ENCODE measurements at regions not wholly inside any gene's neighbourhood (a gene's known extent, or its start where the extent isn't known, plus 50 kb on each side); places are given as distances from the start of the nearest gene placed in this dataset.

DNA sequence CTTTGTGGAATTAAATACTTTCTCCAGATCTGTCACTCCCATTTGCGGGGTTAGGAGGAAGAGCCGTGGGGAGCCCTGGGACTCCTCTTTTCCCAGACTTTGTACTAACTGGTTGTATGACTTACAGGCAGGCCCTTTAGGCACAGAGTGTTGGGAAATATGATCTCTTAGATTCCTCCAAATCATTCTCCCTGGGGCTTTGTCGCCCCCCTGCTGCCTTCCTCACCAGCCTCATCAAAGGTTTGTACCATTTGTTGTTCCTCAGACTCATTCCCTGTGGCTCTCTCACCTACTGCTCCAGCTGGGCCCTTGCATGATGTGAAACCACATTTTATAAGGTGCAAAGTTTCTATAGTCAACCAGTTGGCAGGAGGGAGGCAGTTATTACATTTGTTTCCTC lies 56.4 kb downstream of the CRYGS start:
- no peak overlapping the region for H2AFZ ChIP-seq (ENCODE audit: low read length)
- H4K91ac ChIP-seq (ENCODE audit: insufficient read length, low read depth, low read length): no peak overlapping the region
- H3K27ac ChIP-seq (ENCODE audit: insufficient read length, low read depth, low read length): no peak overlapping the region
- peak; percentile 21; the same call in 1 of the 3 replicates for TF ChIP-seq CTCF (conservative IDR thresholded peaks at IDR 0.05)
- no peak overlapping the region for H3K4ac ChIP-seq (ENCODE audit: low read depth, low read length)
- no peaks in the 10 kb centered on the region for H3K27me3 ChIP-seq (ENCODE audit: insufficient read depth, low read length)
- no peak overlapping the region for H3K56ac ChIP-seq (ENCODE audit: insufficient read length, low read depth, low read length)
- H2AK5ac ChIP-seq (ENCODE audit: insufficient read length, low read length): no peak overlapping the region
- no peaks in the 10 kb centered on the region for H4K20me1 ChIP-seq (ENCODE audit: control insufficient read depth, insufficient read depth, insufficient read length)
- Mint-ChIP-seq H3K9me3 (no peaks in the 10 kb centered on the region; a peak in 1 of 5 replicates), H3K27me3 (ENCODE audit: low read depth) (no peaks in the 10 kb centered on the region; the same call in 1 of the 2 replicates), H3K4me3 (no peak overlapping the region), H3K27ac (no peak overlapping the region), H3K4me1 (peaks cover 4 to 8% of the 10 kb centered on the region in 2 experiments; a peak in 3 of 4 replicates), H3K36me3 (ENCODE audit: insufficient read depth in 1 of 3, low read depth in 3 of 3) (no peaks in the 10 kb centered on the region; a peak in 2 of 7 replicates)
- WGBS (ENCODE audit: extremely low coverage, insufficient read length, low lambda C conversion rate): no CpG with 5 or more reads among the region's 3 CpGs
- H3K79me1 ChIP-seq (ENCODE audit: insufficient read depth, low read depth, low read length, poor library complexity, severe bottlenecking): no peaks in the 10 kb centered on the region
- H2BK120ac ChIP-seq (ENCODE audit: low read depth, low read length, poor library complexity, severe bottlenecking): no peak overlapping the region
- H3K23me2 ChIP-seq (ENCODE audit: insufficient read length, low read depth, low read length, poor library complexity, severe bottlenecking): no peaks in the 10 kb centered on the region
- H3K23ac ChIP-seq (ENCODE audit: insufficient read length, low read depth, low read length): no peak overlapping the region
- no peak overlapping the region for H2BK5ac ChIP-seq (ENCODE audit: insufficient read length, low read length)
- H2BK12ac ChIP-seq (ENCODE audit: insufficient read length, low read depth, low read length): no peak overlapping the region
- no peak overlapping the region for H3K14ac ChIP-seq (ENCODE audit: insufficient read depth, low read length)
- H4K5ac ChIP-seq (ENCODE audit: insufficient read length, low read depth, low read length): no peak overlapping the region
- H3K9me3 ChIP-seq (ENCODE audit: control insufficient read depth, low read depth, low read length): no peaks in the 10 kb centered on the region
- H2BK20ac ChIP-seq (ENCODE audit: low read depth, low read length, poor library complexity, severe bottlenecking): no peak overlapping the region
- no peak overlapping the region for H3T11ph ChIP-seq (ENCODE audit: low read length)
- H4K8ac ChIP-seq (replicated peaks; ENCODE audit: insufficient read length, low read depth, low read length): no peak overlapping the region
- H3K79me2 ChIP-seq (ENCODE audit: insufficient read depth, low read length): no peaks in the 10 kb centered on the region
- no peaks in the 10 kb centered on the region for H3K4me1 ChIP-seq (ENCODE audit: insufficient read depth, low read length)
- no peak overlapping the region for H3K9ac ChIP-seq (ENCODE audit: extremely low read depth, insufficient read length, low read length)
- DNase-seq: no peak
- no peak overlapping the region for H3K4me2 ChIP-seq (ENCODE audit: insufficient read depth, insufficient read length, low read length)
- no peak overlapping the region for H3K18ac ChIP-seq (ENCODE audit: insufficient read length, low read depth, low read length)
- no peak overlapping the region for H2BK15ac ChIP-seq (ENCODE audit: low read depth, low read length)

All from H9 (cell line).